ENCODE measurements at regions not wholly inside any gene's neighbourhood (a gene's known extent, or its start where the extent isn't known, plus 50 kb on each side); places are given as distances from the start of the nearest gene placed in this dataset.
A peak's percentile ranks its signal among the peaks of the same experiment; 100 is the strongest.

GRCh38 chr21:17044696-17045095 is 468.1 kb upstream of the CXADR start:
- H3K36me3 Mint-ChIP-seq = peaks cover 2% of the 10 kb centered on the region
- peaks cover 5% of the 10 kb centered on the region for H3K4me1 Mint-ChIP-seq
- H3K27me3 Mint-ChIP-seq (ENCODE audit: low read depth) = no peaks in the 10 kb centered on the region
- no peak for DNase-seq (ENCODE audit: low spot score in 2 of 2, unreplicated experiment in 2 of 2)
- no peak overlapping the region for H3K4me3 Mint-ChIP-seq
- H3K27ac Mint-ChIP-seq = no peak overlapping the region
- TF ChIP-seq CTCF (IDR thresholded peaks at IDR 0.05; ENCODE audit: unreplicated experiment) = no peak
- H3K9me3 Mint-ChIP-seq = peaks cover 11% of the 10 kb centered on the region

- Mint-ChIP-seq H3K9me3 (peaks cover 11% of the 10 kb centered on the region), H3K4me3 (no peak overlapping the region), H3K4me1 (peaks cover 11% of the 10 kb centered on the region), H3K27ac (no peak overlapping the region), H3K27me3 (ENCODE audit: low read depth) (no peaks in the 10 kb centered on the region), H3K36me3 (peaks cover 2% of the 10 kb centered on the region)
- TF ChIP-seq CTCF (IDR thresholded peaks at IDR 0.05; ENCODE audit: unreplicated experiment) = no peak
- no peak for DNase-seq (ENCODE audit: low spot score in 2 of 2, unreplicated experiment in 2 of 2)
Observed at GRCh38 chr21:17045214-17045853, 467.5 kb upstream of the CXADR start.

GRCh38 chr21:17048974-17049373 is 463.9 kb upstream of the CXADR start:
- Mint-ChIP-seq H3K4me3 (no peak overlapping the region), H3K36me3 (peaks cover 2% of the 10 kb centered on the region), H3K27ac (peak overlapping the region; percentile 22), H3K9me3 (peaks cover 11% of the 10 kb centered on the region), H3K27me3 (ENCODE audit: low read depth) (no peaks in the 10 kb centered on the region), H3K4me1 (peaks cover 34% of the 10 kb centered on the region)
- no peak for DNase-seq (ENCODE audit: low spot score in 2 of 2, unreplicated experiment in 2 of 2)
- no peak for TF ChIP-seq CTCF (IDR thresholded peaks at IDR 0.05; ENCODE audit: unreplicated experiment)

- Mint-ChIP-seq H3K9me3 (peaks cover 11% of the 10 kb centered on the region), H3K36me3 (peaks cover 2% of the 10 kb centered on the region), H3K27ac (peak overlapping the region; percentile 47), H3K27me3 (ENCODE audit: low read depth) (no peaks in the 10 kb centered on the region), H3K4me1 (peaks cover 33% of the 10 kb centered on the region), H3K4me3 (no peak overlapping the region)
- TF ChIP-seq CTCF (IDR thresholded peaks at IDR 0.05; ENCODE audit: unreplicated experiment) = no peak
- no peak for DNase-seq (ENCODE audit: low spot score in 2 of 2, unreplicated experiment in 2 of 2)
Observed at GRCh38 chr21:17050156-17050555, 462.7 kb upstream of the CXADR start.

- TF ChIP-seq CTCF (IDR thresholded peaks at IDR 0.05; ENCODE audit: unreplicated experiment) = no peak
Observed at GRCh38 chr21:17050646-17051045, 462.2 kb upstream of the CXADR start.

More at GRCh38 chr21:17050646-17051045, 462.2 kb upstream of the CXADR start:
- H3K36me3 Mint-ChIP-seq = peaks cover 2% of the 10 kb centered on the region
- DNase-seq (ENCODE audit: low spot score in 2 of 2, unreplicated experiment in 2 of 2) = no peak
- peak overlapping the region; percentile 47 for H3K27ac Mint-ChIP-seq
- peaks cover 11% of the 10 kb centered on the region for H3K9me3 Mint-ChIP-seq
- no peak overlapping the region for H3K4me3 Mint-ChIP-seq
- H3K27me3 Mint-ChIP-seq (ENCODE audit: low read depth) = no peaks in the 10 kb centered on the region
- H3K4me1 Mint-ChIP-seq = peaks cover 31% of the 10 kb centered on the region

All from mesothelial cell of epicardium (in vitro differentiated cells).